Stimulated activated CD4-positive, alpha-beta T cell treated with anti-CD3 and anti-CD28 coated beads, Interleukin-15, amount 100 ng/mL, for 48 hours (primary cell): ENCODE measurements at regions not wholly inside any gene's neighbourhood (a gene's known extent, or its start where the extent isn't known, plus 50 kb on each side); places are given as distances from the start of the nearest gene placed in this dataset.
"Not testable (repeated sequence)": the region's sequence is repeated elsewhere in the genome, so short reads cannot be mapped to it uniquely, and the experiment has no call there.

Experiments
- DNase-seq, 2 donors: peaks; one replicate each; pipeline ENCODE4 v3.0.0-alpha.2; 2020; ENCODE audit warnings: low read depth in 2 of 2

GRCh38 chr11:41519696-41520095 lies 60.2 kb upstream of the LRRC4C start:
- DNase-seq: no peak

DNA sequence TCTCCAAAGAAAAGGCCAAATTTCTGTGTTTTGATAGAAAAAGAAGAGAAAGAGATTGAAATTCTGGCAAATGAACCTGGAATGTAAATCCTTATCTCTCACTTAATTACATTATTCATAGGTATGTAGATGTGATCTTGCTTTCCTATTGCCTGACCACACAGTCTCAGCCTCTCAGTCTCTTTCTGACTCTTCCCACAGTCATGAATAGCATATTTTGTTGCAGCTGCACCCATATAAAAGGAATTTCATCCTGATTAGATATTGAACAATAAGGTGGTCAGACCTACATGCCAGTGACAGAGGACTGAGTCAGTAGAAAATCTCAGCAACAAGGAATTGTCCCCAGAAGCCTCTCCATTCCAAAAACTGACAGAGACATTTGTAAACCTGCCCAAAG lies 62.9 kb upstream of the LRRC4C start:
- no peak for DNase-seq

- DNase-seq: no peak
Observed at GRCh38 chr11:41522899-41523672, 63.6 kb upstream of the LRRC4C start.

GRCh38 chr11:41527530-41527929 lies 68.1 kb upstream of the LRRC4C start:
- no peak for DNase-seq

DNA sequence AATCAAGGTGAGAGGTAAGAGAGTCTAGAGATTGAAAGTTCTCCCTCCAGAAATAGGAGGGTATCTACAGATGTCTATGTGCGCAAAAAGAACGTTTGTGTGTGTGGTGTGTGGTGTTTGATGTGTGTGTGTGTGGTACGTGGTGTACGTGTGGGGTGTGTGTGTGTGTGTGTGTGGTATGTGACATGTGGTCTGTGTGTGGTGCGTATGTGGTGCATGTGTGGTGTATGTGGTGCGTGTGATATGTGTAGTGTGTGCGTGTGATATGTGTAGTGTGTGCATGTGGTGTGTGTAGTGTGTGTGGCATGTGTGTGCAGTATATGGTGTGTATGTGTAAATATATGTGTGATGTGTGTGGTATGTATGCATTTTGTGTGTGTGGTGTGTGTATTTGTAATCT lies 73.0 kb upstream of the LRRC4C start:
- no peak for DNase-seq

GRCh38 chr11:41533761-41534160 lies 74.3 kb upstream of the LRRC4C start:
- DNase-seq: no peak

DNA sequence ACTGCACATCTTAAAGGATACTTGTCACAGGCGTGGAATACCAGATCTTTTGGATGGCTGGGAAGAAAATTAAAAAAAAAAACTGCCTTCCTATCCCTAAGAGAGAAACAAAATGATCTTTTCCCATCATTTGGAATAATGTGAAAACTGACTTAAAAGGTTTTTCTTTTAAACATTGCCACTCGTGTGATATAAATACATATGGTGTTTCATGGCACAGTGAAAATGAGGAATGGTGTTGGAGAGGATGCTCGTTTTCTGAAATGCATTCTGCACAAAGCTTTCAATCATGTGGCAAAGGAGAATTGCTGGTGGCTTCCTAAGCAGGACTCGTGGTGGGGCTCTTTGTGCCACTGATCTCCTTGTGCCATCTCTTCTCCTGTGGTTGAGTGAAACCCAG lies 74.9 kb upstream of the LRRC4C start:
- no peak for DNase-seq

- no peak for DNase-seq
Observed at GRCh38 chr11:41534861-41535260, 75.4 kb upstream of the LRRC4C start.

DNA sequence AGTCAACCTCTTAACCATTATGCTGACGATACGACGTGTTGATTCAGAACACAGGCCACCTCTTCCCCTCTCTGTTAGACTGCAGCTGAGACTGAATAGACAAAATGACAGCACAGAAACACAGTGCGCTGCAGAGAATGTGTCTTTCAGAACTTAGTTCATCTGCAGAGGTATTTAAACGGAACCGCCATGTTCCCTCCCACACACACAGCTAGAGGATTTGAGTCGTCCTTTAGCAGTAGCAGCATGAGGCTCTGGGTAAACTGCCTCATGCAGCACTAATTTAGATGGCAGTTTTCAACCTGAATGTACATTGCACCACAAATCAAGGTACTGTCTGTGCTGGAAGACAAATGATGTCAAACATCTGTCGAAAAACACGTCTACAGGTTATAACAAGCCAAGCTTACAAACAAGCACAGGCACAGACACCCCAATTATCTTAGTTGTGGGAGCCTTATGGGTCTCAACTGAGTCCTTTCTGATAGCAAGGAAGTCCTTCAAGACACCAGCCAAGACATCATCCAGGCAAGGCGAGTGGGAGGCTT lies 76.6 kb upstream of the LRRC4C start:
- no peak for DNase-seq

- not testable (repeated sequence) for DNase-seq
Observed at GRCh38 chr11:41544902-41545301, 85.5 kb upstream of the LRRC4C start.

GRCh38 chr11:41578421-41579051 lies 119.1 kb upstream of the LRRC4C start:
- DNase-seq: no peak

GRCh38 chr11:41579546-41579945 lies 120.1 kb upstream of the LRRC4C start:
- DNase-seq: no peak

GRCh38 chr11:41609511-41609910 lies 150.1 kb upstream of the LRRC4C start:
- no peak for DNase-seq

DNA sequence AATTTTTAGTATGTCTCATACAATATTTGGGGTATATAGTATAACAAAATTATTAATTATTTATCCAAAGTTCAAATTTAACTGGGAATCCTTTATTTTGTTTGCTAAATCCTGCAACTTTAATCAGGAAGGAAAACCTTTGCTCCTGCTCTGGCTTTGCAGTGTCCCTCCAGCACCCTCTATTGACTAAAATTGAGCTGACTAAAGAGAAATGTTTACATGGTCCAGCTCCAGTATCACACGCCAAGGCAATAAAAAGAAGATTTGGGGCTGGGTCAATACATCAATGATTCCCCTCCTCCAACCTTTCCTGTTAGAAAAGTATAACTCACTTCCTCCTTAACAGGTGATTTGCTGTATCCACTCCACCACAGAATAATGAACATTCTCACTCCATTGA lies 153.0 kb upstream of the LRRC4C start:
- no peak for DNase-seq

GRCh38 chr11:41613326-41613725 lies 153.9 kb upstream of the LRRC4C start:
- no peak for DNase-seq

- no peak for DNase-seq
Observed at GRCh38 chr11:41622707-41623359, 163.4 kb upstream of the LRRC4C start.

GRCh38 chr11:41659985-41660384 lies 200.5 kb upstream of the LRRC4C start:
- DNase-seq: no peak

DNA sequence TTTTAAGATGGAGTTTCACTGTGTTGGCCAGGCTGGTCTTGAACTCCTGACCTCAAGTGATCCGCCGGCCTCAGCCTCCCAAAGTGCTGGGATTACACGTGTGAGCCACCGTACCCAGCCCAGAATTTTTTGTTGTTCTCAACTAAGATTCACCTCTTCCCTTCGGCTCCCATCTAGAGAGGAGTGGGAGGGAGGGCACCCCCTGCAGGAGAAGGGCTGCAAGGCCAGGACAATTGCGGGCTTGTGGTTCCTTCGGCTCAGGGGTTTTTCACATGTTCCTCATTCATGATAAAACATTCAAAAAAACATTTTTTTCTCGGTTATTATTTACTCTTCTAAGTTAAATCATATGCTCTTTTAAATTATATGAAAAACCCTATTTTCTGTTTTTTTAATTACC lies 201.1 kb upstream of the LRRC4C start:
- no peak for DNase-seq

- DNase-seq: no peak
Observed at GRCh38 chr11:41665441-41666360, 206.2 kb upstream of the LRRC4C start.

GRCh38 chr11:41666951-41667653 lies 207.7 kb upstream of the LRRC4C start:
- DNase-seq: no peak

- DNase-seq: no peak
Observed at GRCh38 chr11:41675205-41675604, 215.8 kb upstream of the LRRC4C start.
